COR-L47 (cell line): ENCODE measurements at regions not wholly inside any gene's neighbourhood (a gene's known extent, or its start where the extent isn't known, plus 50 kb on each side); places are given as distances from the start of the nearest gene placed in this dataset.
"Not testable (repeated sequence)": the region's sequence is repeated elsewhere in the genome, so short reads cannot be mapped to it uniquely, and the experiment has no call there.

Source experiments
- DNase-seq: peaks from one replicate; lab custom pipeline; 2025; lab: John Stamatoyannopoulos, UW

DNA sequence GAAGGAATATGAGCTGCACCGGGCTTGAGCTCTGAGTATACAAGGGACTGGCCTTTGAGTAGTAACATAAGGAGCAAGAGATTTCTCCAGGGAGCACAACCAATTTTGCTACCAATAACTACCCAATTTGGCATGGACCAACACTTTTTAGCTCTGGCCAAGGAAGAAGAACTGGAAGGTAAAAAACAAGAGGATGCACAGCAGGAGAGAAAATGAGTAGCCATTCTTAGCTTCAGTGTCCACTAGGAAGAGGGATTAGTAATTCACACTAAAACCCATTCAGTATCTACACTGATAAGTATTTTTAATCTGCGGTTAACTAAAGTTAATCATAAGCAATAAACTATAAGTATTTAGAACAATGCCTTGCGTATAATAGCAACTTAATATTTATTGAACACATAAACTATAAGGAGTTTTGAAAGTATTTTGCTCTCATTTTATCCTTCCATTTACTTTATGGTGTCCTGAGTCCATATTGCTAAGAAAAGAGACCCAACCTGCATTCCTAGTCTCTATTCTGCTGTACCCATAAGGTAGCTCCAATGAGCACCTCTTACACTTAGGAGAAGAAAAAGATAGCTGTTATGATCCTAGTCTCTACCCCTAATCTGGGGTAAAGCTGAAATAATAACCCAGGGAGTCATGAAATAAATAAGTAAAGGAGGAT lies 268.9 kb downstream of the IGSF11 start:
- no peak for DNase-seq

DNA sequence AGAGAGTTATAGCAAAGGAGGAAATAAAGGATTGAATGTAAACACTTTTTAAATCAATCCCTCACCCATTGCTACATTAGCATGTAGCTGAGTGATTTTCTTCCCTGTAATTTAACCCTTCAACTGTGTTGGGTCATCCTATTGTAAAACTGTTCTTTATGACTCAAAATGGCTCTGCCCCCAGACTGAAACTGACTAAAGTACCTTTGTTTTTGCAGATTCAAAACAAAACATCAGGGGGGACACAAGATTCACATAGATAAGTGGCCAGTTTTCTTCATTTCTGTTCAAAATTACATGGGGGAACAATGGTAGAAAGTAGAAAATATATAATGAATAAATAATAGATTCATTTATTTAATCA lies 268.4 kb downstream of the IGSF11 start:
- DNase-seq = no peak

- peak; percentile 23 for DNase-seq
Observed at GRCh38 chr3:118772036-118772435, 262.6 kb downstream of the IGSF11 start.

DNA sequence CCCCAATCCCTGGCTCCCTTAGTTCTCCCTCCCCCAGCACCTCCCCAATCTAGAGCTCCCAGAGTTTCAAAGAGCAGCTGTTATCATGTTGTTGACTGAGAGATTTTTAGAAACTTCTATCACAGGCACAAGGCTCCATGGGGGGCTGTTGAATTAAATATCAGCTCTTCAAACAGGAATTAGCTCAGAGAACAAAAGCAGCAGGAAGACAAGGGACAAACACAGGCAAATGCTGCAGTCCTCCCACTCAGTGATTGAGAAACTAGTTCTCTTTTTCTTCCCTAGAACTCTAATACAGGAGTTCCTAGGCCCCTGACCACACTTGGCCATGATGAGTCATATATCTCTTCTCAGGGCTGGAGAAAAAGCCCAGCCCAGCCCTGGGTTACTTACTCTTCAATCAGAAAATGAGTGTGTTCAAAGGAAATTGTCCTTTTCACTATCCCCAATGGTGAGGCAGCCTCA lies 262.1 kb downstream of the IGSF11 start:
- DNase-seq = peak; percentile 93

DNA sequence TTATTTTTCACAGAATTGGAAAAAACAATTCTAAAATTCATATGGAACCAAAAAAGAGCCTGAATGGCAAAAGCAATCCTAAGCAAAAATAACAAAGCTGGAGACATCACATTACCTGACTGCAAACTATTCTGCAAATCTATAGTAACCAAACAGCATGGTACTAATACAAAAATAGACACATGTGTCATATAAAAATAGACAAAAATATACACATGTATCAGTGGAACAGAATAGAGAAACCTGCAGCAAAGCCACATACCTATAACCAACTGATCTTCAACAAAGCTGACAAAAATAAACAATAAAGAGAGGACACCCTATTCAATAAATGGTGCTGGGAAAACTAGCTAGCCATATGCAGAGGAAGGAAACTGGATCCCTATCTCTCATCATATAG lies 259.6 kb downstream of the IGSF11 start:
- no peak for DNase-seq

- no peak for DNase-seq
Observed at GRCh38 chr3:118778201-118778600, 256.4 kb downstream of the IGSF11 start.

GRCh38 chr3:118781232-118781631 lies 253.4 kb downstream of the IGSF11 start:
- DNase-seq = no peak

DNA sequence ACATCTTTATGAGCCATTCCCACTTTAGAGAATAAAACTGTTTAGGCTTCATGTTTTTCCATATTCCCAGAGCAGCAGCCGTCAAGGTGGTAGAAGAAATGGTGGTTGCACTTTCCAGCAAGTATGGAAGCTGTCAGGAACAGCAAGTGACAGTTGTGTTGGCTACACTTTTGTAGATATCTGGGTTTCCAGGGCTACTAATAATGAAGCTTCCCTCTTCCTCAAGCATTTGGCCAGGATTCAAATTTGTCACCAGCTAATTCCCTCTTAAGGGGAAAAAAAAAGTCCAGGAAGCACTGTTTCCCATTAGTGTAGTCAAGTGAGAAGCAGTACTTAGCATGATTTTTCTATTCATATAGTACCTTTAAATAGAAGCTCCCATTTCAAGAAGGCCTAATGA lies 252.8 kb downstream of the IGSF11 start:
- DNase-seq = no peak

GRCh38 chr3:118782755-118783202 lies 251.9 kb downstream of the IGSF11 start:
- DNase-seq = no peak

DNA sequence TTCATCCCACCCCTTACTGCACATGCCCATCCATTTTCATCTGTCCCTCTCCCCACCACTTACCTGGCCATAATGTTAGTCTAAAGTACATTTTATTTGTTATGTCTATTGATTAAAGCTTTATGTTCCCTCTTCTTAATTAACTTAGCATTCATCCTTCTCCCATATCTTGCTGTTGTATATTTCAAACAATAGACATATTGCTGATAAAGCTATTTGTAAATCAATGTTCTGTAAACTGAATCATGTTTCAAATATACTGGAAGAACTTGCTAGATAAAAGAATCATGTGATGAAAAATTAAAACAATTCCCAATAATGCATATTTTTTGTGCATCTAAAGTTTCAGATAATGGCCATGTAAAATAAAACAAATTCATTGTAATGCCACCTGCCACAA lies 249.2 kb downstream of the IGSF11 start:
- no peak for DNase-seq

GRCh38 chr3:118791246-118791645 lies 243.4 kb downstream of the IGSF11 start:
- no peak for DNase-seq

- DNase-seq = no peak
Observed at GRCh38 chr3:118792191-118792590, 242.5 kb downstream of the IGSF11 start.

DNA sequence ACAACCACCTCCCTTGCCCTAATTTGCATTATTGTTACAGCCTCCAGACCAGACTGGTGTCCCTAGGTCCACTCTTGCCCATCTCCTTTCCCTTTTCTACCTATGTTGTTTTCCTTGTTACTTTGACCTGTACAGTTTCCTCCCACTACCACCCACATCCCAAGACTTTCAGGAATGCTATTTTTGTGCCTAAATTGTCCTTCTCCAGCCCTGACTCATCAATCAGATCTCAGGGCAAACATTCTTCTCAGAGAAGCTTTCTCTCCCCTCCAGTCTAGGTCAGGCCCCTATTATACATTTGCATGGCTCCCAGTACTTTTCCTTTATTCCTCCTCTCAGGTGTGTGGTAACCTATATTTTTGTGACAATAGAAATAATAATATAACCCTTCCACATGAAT lies 241.5 kb downstream of the IGSF11 start:
- DNase-seq = no peak

DNA sequence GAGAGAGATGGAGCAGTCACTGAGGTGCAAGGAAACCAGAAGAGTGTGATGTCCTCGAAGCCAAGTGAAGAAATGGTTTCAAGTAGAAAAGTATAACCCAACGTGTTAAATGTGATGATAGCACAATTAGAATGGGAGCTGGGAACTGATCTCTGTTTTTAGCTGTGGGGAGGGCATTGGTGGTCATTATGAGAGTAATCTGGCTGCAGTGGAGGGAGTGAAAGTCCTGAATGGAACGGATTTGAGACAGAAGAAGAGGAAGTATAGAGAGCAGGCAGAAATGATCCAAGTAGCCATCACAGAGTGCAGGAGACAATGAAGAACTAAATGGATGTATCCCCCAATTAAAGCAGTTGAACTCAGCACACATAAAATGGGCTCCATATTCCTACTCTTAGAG lies 235.3 kb downstream of the IGSF11 start:
- DNase-seq = no peak

DNA sequence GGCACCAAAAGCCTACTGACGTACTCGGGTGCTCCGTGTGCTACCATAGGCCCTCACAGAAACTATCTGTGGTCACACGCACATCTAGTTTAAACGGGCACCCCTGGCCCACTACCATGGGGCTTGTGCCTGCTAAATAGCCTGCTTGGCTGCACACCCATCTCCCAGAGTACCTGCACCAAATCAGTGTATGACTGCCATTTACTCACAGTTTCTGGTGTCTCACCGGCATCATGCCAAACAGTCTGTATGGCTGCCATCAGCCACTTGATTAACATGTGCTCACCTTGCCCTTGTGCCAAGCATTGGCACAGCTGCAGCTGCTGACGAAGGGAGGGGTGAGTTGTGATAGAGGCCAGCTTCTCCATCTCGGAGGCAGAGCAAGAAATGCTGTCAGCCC lies 232.7 kb downstream of the IGSF11 start:
- DNase-seq = no peak

GRCh38 chr3:118802325-118803095 lies 232.1 kb downstream of the IGSF11 start:
- no peak for DNase-seq

- no peak for DNase-seq
Observed at GRCh38 chr3:118803096-118803476, 231.6 kb downstream of the IGSF11 start.

- DNase-seq = no peak
Observed at GRCh38 chr3:118805007-118805406, 229.6 kb downstream of the IGSF11 start.

DNA sequence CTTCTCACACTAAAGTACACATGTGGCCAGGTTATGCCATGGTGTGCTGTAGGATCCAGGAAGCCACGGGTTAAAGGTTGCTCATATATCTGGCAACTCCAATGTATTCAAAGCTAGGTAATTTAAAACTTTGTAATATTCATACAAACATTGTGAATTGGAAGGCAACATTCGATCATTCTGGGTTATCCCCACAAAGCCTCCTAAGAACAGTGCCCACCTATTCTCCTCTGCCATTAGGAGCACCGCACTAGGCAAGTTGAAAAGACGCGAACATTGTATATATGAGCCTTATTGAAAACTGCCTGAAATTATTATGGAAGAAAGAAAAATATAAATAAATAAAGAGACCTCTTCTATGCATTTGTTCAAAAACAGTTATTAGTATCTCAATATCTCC lies 228.2 kb downstream of the IGSF11 start:
- DNase-seq = no peak

- DNase-seq = not testable (repeated sequence)
Observed at GRCh38 chr3:118807349-118807748, 227.3 kb downstream of the IGSF11 start.

GRCh38 chr3:118808723-118809122 lies 225.9 kb downstream of the IGSF11 start:
- DNase-seq = no peak

GRCh38 chr3:118809696-118810498 lies 224.7 kb downstream of the IGSF11 start:
- no peak for DNase-seq
